Muscle layer of colon (tissue), 2 donors: ENCODE measurements at regions not wholly inside any gene's neighbourhood (a gene's known extent, or its start where the extent isn't known, plus 50 kb on each side); places are given as distances from the start of the nearest gene placed in this dataset.

Experiments used
- H3K27ac ChIP-seq: one replicate; pipeline ENCODE4 v1.7.0; 2013; ENCODE audit warnings: low read depth, mild to moderate bottlenecking, low read length, moderate library complexity
- H3K27me3 ChIP-seq, 2 donors: one replicate each; pipeline ENCODE4 v1.7.0; 2013; ENCODE audit warnings: low read length in 2 of 2, mild to moderate bottlenecking in 2 of 2; ENCODE audit not compliant: insufficient read depth in 2 of 2, control insufficient read depth in 1 of 2
- H3K36me3 ChIP-seq: one replicate; pipeline ENCODE4 v1.7.0; 2013; ENCODE audit warnings: mild to moderate bottlenecking, low read length; ENCODE audit not compliant: insufficient read depth
- H3K4me1 ChIP-seq: one replicate; pipeline ENCODE4 v1.7.0; 2013; ENCODE audit warnings: mild to moderate bottlenecking, low read length; ENCODE audit not compliant: insufficient read depth
- H3K4me3 ChIP-seq, 2 donors: one replicate each; pipeline ENCODE4 v1.7.0; 2013; ENCODE audit warnings: low read length in 2 of 2, low read depth in 1 of 2, mild to moderate bottlenecking in 1 of 2, moderate library complexity in 1 of 2
- H3K9ac ChIP-seq: one replicate; pipeline ENCODE4 v1.7.0; 2013; ENCODE audit warnings: low read length
- H3K9me3 ChIP-seq: one replicate; pipeline ENCODE4 v1.7.0; 2013; ENCODE audit warnings: mild to moderate bottlenecking, low read length
- donor health status: abdominal sarcoma.
- donor health status: Adenocarcinoma of cecum.

GRCh38 chr16:64455275-64455674 is 666.6 kb downstream of the CDH11 start:
- no peak overlapping the region for H3K27ac ChIP-seq
- no peak overlapping the region for H3K9ac ChIP-seq
- no peaks in the 10 kb centered on the region for H3K36me3 ChIP-seq
- H3K4me3 ChIP-seq: no peak overlapping the region
- no peaks in the 10 kb centered on the region for H3K27me3 ChIP-seq
- no peaks in the 10 kb centered on the region for H3K9me3 ChIP-seq
- H3K4me1 ChIP-seq: no peaks in the 10 kb centered on the region

GRCh38 chr16:64453646-64454045 is 668.2 kb downstream of the CDH11 start:
- Histone ChIP-seq H3K36me3 (no peaks in the 10 kb centered on the region), H3K9ac (no peak overlapping the region), H3K9me3 (no peaks in the 10 kb centered on the region), H3K27ac (no peak overlapping the region), H3K27me3 (no peaks in the 10 kb centered on the region), H3K4me1 (no peaks in the 10 kb centered on the region), H3K4me3 (no peak overlapping the region)

- no peaks in the 10 kb centered on the region for H3K9me3 ChIP-seq
- H3K27me3 ChIP-seq: no peaks in the 10 kb centered on the region
- H3K4me1 ChIP-seq: no peaks in the 10 kb centered on the region
- H3K36me3 ChIP-seq: no peaks in the 10 kb centered on the region
- H3K4me3 ChIP-seq: no peak overlapping the region
- no peak overlapping the region for H3K27ac ChIP-seq
- no peak overlapping the region for H3K9ac ChIP-seq
These were observed 669.4 kb downstream of the CDH11 start for GRCh38 chr16:64452446-64452845.

- no peak overlapping the region for H3K9ac ChIP-seq
- no peak overlapping the region for H3K4me3 ChIP-seq
- H3K36me3 ChIP-seq: no peaks in the 10 kb centered on the region
- no peaks in the 10 kb centered on the region for H3K4me1 ChIP-seq
- no peak overlapping the region for H3K27ac ChIP-seq
- H3K27me3 ChIP-seq: no peaks in the 10 kb centered on the region
- no peaks in the 10 kb centered on the region for H3K9me3 ChIP-seq
These were observed 671.7 kb downstream of the CDH11 start for GRCh38 chr16:64450177-64450576.

GRCh38 chr16:64449506-64449905 is 672.4 kb downstream of the CDH11 start:
- Histone ChIP-seq H3K27ac (no peak overlapping the region), H3K9me3 (no peaks in the 10 kb centered on the region), H3K36me3 (no peaks in the 10 kb centered on the region), H3K27me3 (no peaks in the 10 kb centered on the region), H3K4me1 (no peaks in the 10 kb centered on the region), H3K4me3 (no peak overlapping the region), H3K9ac (no peak overlapping the region)

- no peak overlapping the region for H3K9ac ChIP-seq
- H3K4me3 ChIP-seq: no peak overlapping the region
- no peaks in the 10 kb centered on the region for H3K27me3 ChIP-seq
- no peak overlapping the region for H3K27ac ChIP-seq
- H3K4me1 ChIP-seq: no peaks in the 10 kb centered on the region
- no peaks in the 10 kb centered on the region for H3K9me3 ChIP-seq
- H3K36me3 ChIP-seq: no peaks in the 10 kb centered on the region
These were observed 676.2 kb downstream of the CDH11 start for GRCh38 chr16:64445649-64446048.

GRCh38 chr16:64445245-64445644 is 676.6 kb downstream of the CDH11 start:
- Histone ChIP-seq H3K27me3 (no peaks in the 10 kb centered on the region), H3K9me3 (no peaks in the 10 kb centered on the region)

GRCh38 chr16:64440421-64440831 is 681.4 kb downstream of the CDH11 start:
- no peak overlapping the region for H3K9ac ChIP-seq
- H3K27me3 ChIP-seq: no peaks in the 10 kb centered on the region
- no peak overlapping the region for H3K27ac ChIP-seq
- H3K4me1 ChIP-seq: no peaks in the 10 kb centered on the region
- no peaks in the 10 kb centered on the region for H3K36me3 ChIP-seq
- no peak overlapping the region for H3K4me3 ChIP-seq
- no peaks in the 10 kb centered on the region for H3K9me3 ChIP-seq

More at GRCh38 chr16:64445245-64445644, 676.6 kb downstream of the CDH11 start:
- no peak overlapping the region for H3K9ac ChIP-seq
- no peaks in the 10 kb centered on the region for H3K36me3 ChIP-seq
- H3K27ac ChIP-seq: no peak overlapping the region
- H3K4me3 ChIP-seq: no peak overlapping the region
- no peaks in the 10 kb centered on the region for H3K4me1 ChIP-seq

- Histone ChIP-seq H3K27ac (no peak overlapping the region), H3K9ac (no peak overlapping the region), H3K4me3 (no peak overlapping the region), H3K4me1 (no peaks in the 10 kb centered on the region), H3K9me3 (no peaks in the 10 kb centered on the region), H3K36me3 (no peaks in the 10 kb centered on the region), H3K27me3 (no peaks in the 10 kb centered on the region)
These were observed 681.9 kb downstream of the CDH11 start for GRCh38 chr16:64440005-64440404.

- Histone ChIP-seq H3K9me3 (no peaks in the 10 kb centered on the region), H3K27me3 (no peaks in the 10 kb centered on the region), H3K4me3 (no peak overlapping the region), H3K36me3 (no peaks in the 10 kb centered on the region), H3K9ac (no peak overlapping the region), H3K27ac (no peak overlapping the region), H3K4me1 (no peaks in the 10 kb centered on the region)
These were observed 684.0 kb downstream of the CDH11 start for GRCh38 chr16:64437706-64438324.

- Histone ChIP-seq H3K36me3 (no peaks in the 10 kb centered on the region), H3K4me3 (no peak overlapping the region), H3K9ac (no peak overlapping the region), H3K4me1 (no peaks in the 10 kb centered on the region), H3K27ac (no peak overlapping the region), H3K27me3 (no peaks in the 10 kb centered on the region), H3K9me3 (no peaks in the 10 kb centered on the region)
These were observed 687.3 kb downstream of the CDH11 start for GRCh38 chr16:64434526-64435069.

- no peak overlapping the region for H3K27ac ChIP-seq
- no peaks in the 10 kb centered on the region for H3K9me3 ChIP-seq
- H3K36me3 ChIP-seq: no peaks in the 10 kb centered on the region
- H3K27me3 ChIP-seq: no peaks in the 10 kb centered on the region
- H3K4me3 ChIP-seq: no peak overlapping the region
- H3K4me1 ChIP-seq: no peaks in the 10 kb centered on the region
- no peak overlapping the region for H3K9ac ChIP-seq
These were observed 693.3 kb downstream of the CDH11 start for GRCh38 chr16:64428463-64429113.
